ENCODE measurements at regions not wholly inside any gene's neighbourhood (a gene's known extent, or its start where the extent isn't known, plus 50 kb on each side); places are given as distances from the start of the nearest gene placed in this dataset.

DNA sequence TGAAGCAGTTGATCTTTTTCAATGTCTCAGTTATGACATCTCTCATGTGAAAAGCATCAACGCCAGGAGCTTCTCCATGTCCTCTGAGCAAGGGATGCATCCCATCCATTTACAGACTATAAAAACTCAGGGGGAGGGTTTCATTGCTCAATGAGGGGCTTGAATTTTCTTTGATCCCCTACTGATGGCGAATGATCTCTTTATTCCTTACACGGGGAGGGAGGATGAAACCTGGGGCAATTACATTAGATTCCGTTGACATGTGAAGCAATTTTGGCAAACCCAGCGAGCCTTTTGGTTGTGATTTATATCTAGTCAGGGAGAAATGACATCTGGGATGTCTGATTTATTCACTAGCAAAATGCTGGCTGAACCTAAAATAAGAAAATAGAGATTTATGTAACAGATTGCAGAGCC lies 268.9 kb downstream of the HIVEP2 start:
- Histone ChIP-seq H3K36me3 (ENCODE audit: control insufficient read depth, insufficient read depth, low read length) (no peaks in the 10 kb centered on the region), H3K27me3 (replicated peaks; ENCODE audit: control insufficient read depth, insufficient read depth, low read length) (no peaks in the 10 kb centered on the region), H3K4me3 (replicated peaks; ENCODE audit: low read depth, low read length) (no peak overlapping the region)
- DNase-seq (ENCODE audit: extremely low read depth, insufficient read length), result no peak
- TF ChIP-seq, protein P1, sequence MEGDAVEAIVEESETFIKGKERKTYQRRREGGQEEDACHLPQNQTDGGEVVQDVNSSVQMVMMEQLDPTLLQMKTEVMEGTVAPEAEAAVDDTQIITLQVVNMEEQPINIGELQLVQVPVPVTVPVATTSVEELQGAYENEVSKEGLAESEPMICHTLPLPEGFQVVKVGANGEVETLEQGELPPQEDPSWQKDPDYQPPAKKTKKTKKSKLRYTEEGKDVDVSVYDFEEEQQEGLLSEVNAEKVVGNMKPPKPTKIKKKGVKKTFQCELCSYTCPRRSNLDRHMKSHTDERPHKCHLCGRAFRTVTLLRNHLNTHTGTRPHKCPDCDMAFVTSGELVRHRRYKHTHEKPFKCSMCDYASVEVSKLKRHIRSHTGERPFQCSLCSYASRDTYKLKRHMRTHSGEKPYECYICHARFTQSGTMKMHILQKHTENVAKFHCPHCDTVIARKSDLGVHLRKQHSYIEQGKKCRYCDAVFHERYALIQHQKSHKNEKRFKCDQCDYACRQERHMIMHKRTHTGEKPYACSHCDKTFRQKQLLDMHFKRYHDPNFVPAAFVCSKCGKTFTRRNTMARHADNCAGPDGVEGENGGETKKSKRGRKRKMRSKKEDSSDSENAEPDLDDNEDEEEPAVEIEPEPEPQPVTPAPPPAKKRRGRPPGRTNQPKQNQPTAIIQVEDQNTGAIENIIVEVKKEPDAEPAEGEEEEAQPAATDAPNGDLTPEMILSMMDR (IDR thresholded peaks at IDR 0.05; ENCODE audit: insufficient read depth, low read length, poor library complexity, severe bottlenecking), result no peak

DNA sequence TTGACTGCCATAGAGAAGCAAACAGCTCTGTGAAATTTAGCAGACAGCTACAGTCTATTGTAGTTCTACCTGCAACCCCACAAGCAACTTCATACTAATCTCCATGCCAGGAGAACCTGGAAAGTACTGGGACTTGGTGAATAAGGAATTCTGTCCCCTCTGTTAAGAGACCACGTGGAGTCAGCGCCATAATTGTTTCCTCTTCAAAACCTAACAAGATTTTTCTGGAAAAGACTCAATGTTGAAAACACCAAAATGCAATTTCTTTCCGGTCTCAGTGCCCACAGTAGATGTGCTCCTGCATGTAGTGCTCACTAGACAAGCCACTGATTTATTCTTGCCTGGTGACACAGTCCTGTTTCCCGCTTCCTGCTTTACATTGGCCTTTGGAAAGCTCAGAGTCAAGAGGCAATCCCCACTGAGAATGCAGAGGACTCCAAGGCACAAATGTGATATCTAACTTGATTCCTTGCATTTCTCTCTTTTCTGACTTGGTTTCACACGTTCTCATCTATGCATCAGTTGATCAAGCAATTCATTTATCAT lies 268.3 kb downstream of the HIVEP2 start:
- H3K36me3 ChIP-seq (ENCODE audit: control insufficient read depth, insufficient read depth, low read length), result no peaks in the 10 kb centered on the region
- TF ChIP-seq, protein P1 (IDR thresholded peaks at IDR 0.05; ENCODE audit: insufficient read depth, low read length, poor library complexity, severe bottlenecking), result no peak
- no peak for DNase-seq (ENCODE audit: extremely low read depth, insufficient read length)
- no peaks in the 10 kb centered on the region for H3K27me3 ChIP-seq (replicated peaks; ENCODE audit: control insufficient read depth, insufficient read depth, low read length)
- no peak overlapping the region for H3K4me3 ChIP-seq (replicated peaks; ENCODE audit: low read depth, low read length)

DNA sequence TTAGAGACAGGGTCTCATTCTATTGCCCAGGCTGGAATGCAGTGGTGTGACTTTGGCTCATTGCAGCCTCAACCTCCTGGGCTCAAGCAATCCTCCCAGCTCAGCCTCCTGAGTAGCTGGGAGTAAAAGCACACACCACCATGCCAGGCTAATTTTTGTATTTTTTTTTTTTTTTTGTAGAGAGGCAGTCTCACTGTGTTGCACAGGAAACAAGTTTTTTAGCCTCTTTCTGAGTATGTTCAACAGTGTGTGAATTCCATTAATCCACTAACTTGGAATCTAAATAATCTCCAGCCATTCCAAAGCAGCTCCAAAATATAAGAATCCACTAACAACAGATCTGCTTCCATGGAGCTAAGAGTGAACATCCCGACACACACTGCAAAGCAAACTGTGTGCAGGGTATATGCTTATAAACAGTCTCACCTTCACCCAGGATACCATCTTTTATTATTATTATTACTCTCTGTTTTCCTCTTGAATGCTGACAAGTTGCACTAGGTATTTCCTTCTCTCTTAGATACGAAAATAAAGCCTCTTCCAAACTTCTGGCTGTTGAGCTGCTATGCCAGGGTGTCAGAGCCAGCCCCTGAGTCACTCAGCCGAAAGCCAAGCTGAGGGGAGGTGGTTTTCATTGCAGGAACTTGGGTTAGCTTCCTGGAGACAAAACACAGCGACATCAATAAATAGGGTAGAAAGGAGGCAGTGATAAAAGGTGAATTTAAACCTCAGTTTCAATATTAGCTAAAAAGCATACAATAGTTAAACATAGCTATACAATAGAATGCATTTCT lies 264.9 kb downstream of the HIVEP2 start:
- no peaks in the 10 kb centered on the region for H3K36me3 ChIP-seq (ENCODE audit: control insufficient read depth, insufficient read depth, low read length)
- no peak for DNase-seq (ENCODE audit: extremely low read depth, insufficient read length)
- no peaks in the 10 kb centered on the region for H3K27me3 ChIP-seq (replicated peaks; ENCODE audit: control insufficient read depth, insufficient read depth, low read length)
- no peak overlapping the region for H3K4me3 ChIP-seq (replicated peaks; ENCODE audit: low read depth, low read length)
- TF ChIP-seq, protein P1 (IDR thresholded peaks at IDR 0.05; ENCODE audit: insufficient read depth, low read length, poor library complexity, severe bottlenecking), result no peak

DNA sequence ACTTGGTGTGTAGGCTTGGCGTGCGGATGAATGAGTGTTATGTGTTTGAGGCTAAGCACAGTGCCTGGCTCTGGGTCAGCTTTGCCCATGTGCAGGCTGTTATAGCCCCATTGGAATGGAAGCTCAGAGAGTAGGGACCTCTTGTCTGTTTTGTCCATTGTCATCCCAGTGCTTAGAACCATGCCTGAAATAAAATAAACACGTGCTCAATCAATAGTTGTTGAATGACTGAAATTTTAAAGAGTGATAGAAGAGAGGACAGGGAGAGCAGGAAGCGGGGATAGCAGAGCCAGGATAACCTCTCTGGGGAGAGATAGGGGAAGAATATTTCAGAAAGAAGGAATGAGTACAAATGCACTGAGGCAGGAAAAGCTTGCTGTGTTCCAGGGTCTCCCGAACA lies 263.9 kb downstream of the HIVEP2 start:
- Histone ChIP-seq H3K36me3 (ENCODE audit: control insufficient read depth, insufficient read depth, low read length) (no peaks in the 10 kb centered on the region), H3K4me3 (replicated peaks; ENCODE audit: low read depth, low read length) (no peak overlapping the region), H3K27me3 (replicated peaks; ENCODE audit: control insufficient read depth, insufficient read depth, low read length) (no peaks in the 10 kb centered on the region)
- TF ChIP-seq, protein P1 (IDR thresholded peaks at IDR 0.05; ENCODE audit: insufficient read depth, low read length, poor library complexity, severe bottlenecking), result no peak
- no peak for DNase-seq (ENCODE audit: extremely low read depth, insufficient read length)

DNA sequence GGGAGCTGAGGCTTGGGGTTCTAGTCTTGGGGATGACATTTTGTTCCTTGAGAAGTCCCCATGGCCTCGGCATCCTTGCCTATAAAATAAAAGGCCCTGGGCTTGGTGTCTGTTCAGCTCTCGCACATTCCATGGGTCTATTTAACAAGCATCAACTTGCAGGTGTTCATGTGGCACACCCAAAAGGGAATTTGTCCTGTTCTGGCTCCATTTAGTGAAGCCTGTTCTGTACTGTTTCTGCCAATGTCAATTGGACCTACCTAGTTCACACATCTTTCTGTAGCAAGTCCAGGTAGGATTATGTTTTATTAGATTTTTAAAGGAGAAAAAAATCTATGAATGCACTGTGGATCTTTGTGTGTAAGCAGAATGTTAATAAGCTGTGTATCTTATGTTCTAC lies 262.0 kb downstream of the HIVEP2 start:
- DNase-seq (ENCODE audit: extremely low read depth, insufficient read length), result no peak
- H3K27me3 ChIP-seq (replicated peaks; ENCODE audit: control insufficient read depth, insufficient read depth, low read length), result no peaks in the 10 kb centered on the region
- TF ChIP-seq, protein P1 (IDR thresholded peaks at IDR 0.05; ENCODE audit: insufficient read depth, low read length, poor library complexity, severe bottlenecking), result no peak
- H3K36me3 ChIP-seq (ENCODE audit: control insufficient read depth, insufficient read depth, low read length), result no peaks in the 10 kb centered on the region
- no peak overlapping the region for H3K4me3 ChIP-seq (replicated peaks; ENCODE audit: low read depth, low read length)
